ENCODE measurements at regions not wholly inside any gene's neighbourhood (a gene's known extent, or its start where the extent isn't known, plus 50 kb on each side); places are given as distances from the start of the nearest gene placed in this dataset.
"Not testable (repeated sequence)": the region's sequence is repeated elsewhere in the genome, so short reads cannot be mapped to it uniquely, and the experiment has no call there.

- no peak for DNase-seq
Measured at GRCh38 chr10:124176349-124177179, 83.2 kb upstream of the CHST15 start.

GRCh38 chr10:124175701-124176348 lies 82.4 kb upstream of the CHST15 start:
- DNase-seq = no peak

GRCh38 chr10:124174673-124175645 lies 81.6 kb upstream of the CHST15 start:
- no peak for DNase-seq

- no peak for DNase-seq
Measured at GRCh38 chr10:124174071-124174566, 80.7 kb upstream of the CHST15 start.

- DNase-seq = no peak
Measured at GRCh38 chr10:124173298-124173900, 80.0 kb upstream of the CHST15 start.

- no peak for DNase-seq
Measured at GRCh38 chr10:124172181-124172916, 79.0 kb upstream of the CHST15 start.

GRCh38 chr10:124171561-124171960 lies 78.2 kb upstream of the CHST15 start:
- DNase-seq = no peak

- no peak for DNase-seq
Measured at GRCh38 chr10:124170631-124171030, 77.2 kb upstream of the CHST15 start.

- DNase-seq = no peak
Measured at GRCh38 chr10:124168991-124169802, 75.8 kb upstream of the CHST15 start.

- no peak for DNase-seq
Measured at GRCh38 chr10:124168581-124168980, 75.2 kb upstream of the CHST15 start.

- not testable (repeated sequence) for DNase-seq
Measured at GRCh38 chr10:124167925-124168324, 74.5 kb upstream of the CHST15 start.

GRCh38 chr10:124166431-124167125 lies 73.2 kb upstream of the CHST15 start:
- DNase-seq = no peak

GRCh38 chr10:124165827-124166226 lies 72.4 kb upstream of the CHST15 start:
- DNase-seq = no peak

- DNase-seq = no peak
Measured at GRCh38 chr10:124165311-124165710, 71.9 kb upstream of the CHST15 start.

- no peak for DNase-seq
Measured at GRCh38 chr10:124164264-124164663, 70.9 kb upstream of the CHST15 start.

- no peak for DNase-seq
Measured at GRCh38 chr10:124162774-124163354, 69.5 kb upstream of the CHST15 start.

GRCh38 chr10:124162136-124162535 lies 68.7 kb upstream of the CHST15 start:
- no peak for DNase-seq

- DNase-seq = no peak
Measured at GRCh38 chr10:124161601-124162000, 68.2 kb upstream of the CHST15 start.

- DNase-seq = no peak
Measured at GRCh38 chr10:124160943-124161582, 67.7 kb upstream of the CHST15 start.
